ENCODE measurements at regions not wholly inside any gene's neighbourhood (a gene's known extent, or its start where the extent isn't known, plus 50 kb on each side); places are given as distances from the start of the nearest gene placed in this dataset.

- TF ChIP-seq CTCF (conservative IDR thresholded peaks at IDR 0.05) (no peak), EZH2 (IDR thresholded peaks at IDR 0.05; ENCODE audit: low read depth) (no peak)
Observed at GRCh38 chr4:26206339-26206738, 114.5 kb upstream of the RBPJ start.

Measured in PC-9 (cell line).